K562 (cell line): ENCODE measurements at regions not wholly inside any gene's neighbourhood (a gene's known extent, or its start where the extent isn't known, plus 50 kb on each side); places are given as distances from the start of the nearest gene placed in this dataset.
"Not testable (repeated sequence)": the region's sequence is repeated elsewhere in the genome, so short reads cannot be mapped to it uniquely, and the experiment has no call there.

Experiments
- ATAC-seq: fragments of 200-7000 bp; cut with Tn5 transposase; 3 replicates; pipeline ENCODE4 v1.9.1; 2020; ENCODE audit warnings: moderate library complexity
- BruUV-seq: library from RNA; stranded (reverse); fragments of 400-500 nt; replicated peaks from 2 replicates; lab custom pipeline; 2021; lab: Mats Ljungman, UMichigan
- CTCF ChIA-PET: fragments of 300-600 bp; formaldehyde crosslinking; extraction: SDS; loops from one replicate; lab custom pipeline; 2021; ENCODE audit warnings: low intra/inter-chr PET ratio; lab: Yijun Ruan, JAX
- POLR2A ChIA-PET: fragments of 300-600, 350-650 bp; sonication (Branson Sonifier 250); formaldehyde crosslinking; extraction: SDS; loops from one replicate; lab custom pipeline; 2021; ENCODE audit warnings: antibody characterized with exemption, inconsistent platforms; lab: Yijun Ruan, JAX
- DNase-seq, 4 experiments: peaks; one replicate each; pipeline versions ENCODE4 v3.0.0 to v3.0.0-alpha.2; 2011 to 2018; ENCODE audit warnings: low spot score in 3 of 4, mixed read lengths in 3 of 4; ENCODE audit errors: extremely low read depth in 1 of 4
- FAIRE-seq: peaks from 2 replicates; lab custom pipeline; 2011; peaks lifted over from hg19 to GRCh38; lab: Jason Lieb, UNC
- H2AFZ ChIP-seq: 2 replicates; pipeline ENCODE4 v1.6.0; 2011; ENCODE audit warnings: low read depth, low read length, control low read depth, inconsistent platforms
- H3K27ac ChIP-seq: fragments of 200-600 bp; 3 replicates; pipeline ENCODE4 v1.8.0; 2011; ENCODE audit warnings: low read depth, mild to moderate bottlenecking, control low read depth, inconsistent platforms, low read length, moderate library complexity, mixed read lengths; ENCODE audit errors: extremely low read depth
- H3K27me3 ChIP-seq, 2 experiments: fragments of 300-600 bp in 1 of 2; 2 replicates in 1 of 2; 3 replicates in 1 of 2; pipeline versions ENCODE4 v1.6.0 to v1.8.0; 2011; ENCODE audit warnings: inconsistent platforms in 2 of 2, low read length in 2 of 2, mild to moderate bottlenecking in 1 of 2, mixed read lengths in 1 of 2, moderate library complexity in 1 of 2; ENCODE audit not compliant: control insufficient read depth in 2 of 2, insufficient read depth in 2 of 2
- H3K36me3 ChIP-seq: fragments of 300-600 bp; 3 replicates; pipeline ENCODE4 v1.8.0; 2011; ENCODE audit warnings: mild to moderate bottlenecking, low read length, inconsistent platforms; ENCODE audit not compliant: control insufficient read depth, insufficient read depth
- H3K4me1 ChIP-seq, 2 experiments: fragments of 200-600 bp in 1 of 2; replicated peaks in 1 of 2; 2 replicates in 1 of 2; 3 replicates in 1 of 2; pipeline versions ENCODE4 v1.5.1 to v1.8.0; 2011; ENCODE audit warnings: inconsistent platforms in 2 of 2, low read length in 2 of 2, mild to moderate bottlenecking in 1 of 2, mixed read lengths in 1 of 2, moderate library complexity in 1 of 2; ENCODE audit not compliant: control insufficient read depth in 2 of 2, insufficient read depth in 2 of 2
- H3K4me2 ChIP-seq: 2 replicates; pipeline ENCODE4 v1.6.1; 2011; ENCODE audit warnings: low read length, control low read depth, inconsistent platforms, mixed read lengths; ENCODE audit not compliant: insufficient read depth
- H3K4me3 ChIP-seq: fragments of 200-600 bp; sonication (generic), shearing (Covaris generic); 2 replicates; pipeline ENCODE4 v1.5.1; 2016; ENCODE audit warnings: control low read depth, inconsistent platforms
- H3K79me2 ChIP-seq: fragments of 200-600 bp; 3 replicates; pipeline ENCODE4 v1.8.0; 2011; ENCODE audit warnings: low read length, inconsistent platforms; ENCODE audit not compliant: control insufficient read depth, insufficient read depth
- H3K9ac ChIP-seq, 2 experiments: 2 replicates each; pipeline versions ENCODE4 v1.6.0 to v1.6.1; 2011; ENCODE audit warnings: low read depth in 2 of 2, low read length in 2 of 2, control low read depth in 1 of 2, inconsistent platforms in 1 of 2, mild to moderate bottlenecking in 1 of 2, mixed read lengths in 1 of 2; ENCODE audit not compliant: insufficient read depth in 1 of 2
- H3K9me1 ChIP-seq: one replicate; pipeline ENCODE4 v1.6.0; 2011; ENCODE audit warnings: inconsistent platforms, mild to moderate bottlenecking, low read length, moderate library complexity; ENCODE audit not compliant: control insufficient read depth, insufficient read depth
- H3K9me3 ChIP-seq: replicated peaks from 2 replicates; pipeline ENCODE4 v1.5.1; 2011; ENCODE audit warnings: low read depth, low read length, inconsistent platforms; ENCODE audit not compliant: control insufficient read depth, insufficient read depth
- H4K20me1 ChIP-seq: replicated peaks from 2 replicates; pipeline ENCODE4 v1.6.1; 2011; ENCODE audit warnings: low read length, inconsistent platforms, mixed read lengths; ENCODE audit not compliant: control insufficient read depth, insufficient read depth
- KLF1 ChIP-seq: fragments of 450-650 bp; IDR thresholded peaks from 2 replicates; pipeline ENCODE4 v1.6.1; 2016; ENCODE audit warnings: missing genetic modification characterization, missing compliant biosample characterization
- NR1H2 ChIP-seq: sonication (generic); formaldehyde crosslinking; IDR thresholded peaks from 2 replicates; pipeline ENCODE4 v1.4.0; 2020; ENCODE audit warnings: mild to moderate bottlenecking, missing genetic modification reagents
- ZNF165 ChIP-seq: fragments of 250-450 bp; sonication (Bioruptor Pico); IDR thresholded peaks from 2 replicates; pipeline ENCODE4 v1.4.0; 2020; ENCODE audit warnings: borderline replicate concordance
- ZNF583 ChIP-seq: fragments of 250-450 bp; sonication (Bioruptor Pico); IDR thresholded peaks from 2 replicates; pipeline ENCODE4 v1.4.0; 2020
- WGBS: fragments of 100-300 bp; shearing (Covaris generic); methylation state at CpG from one replicate; pipeline ENCODE4 v1.1.6; 2016; ENCODE audit warnings: low coverage, mixed read lengths; ENCODE audit not compliant: insufficient coverage; ENCODE audit errors: missing lambda C conversion rate; 5-methylcytosine and 5-hydroxymethylcytosine counted together
- in situ Hi-C: fragments of 300-500 bp; cut with MboI; formaldehyde crosslinking; loops from 4 replicates; pipeline ENCODE4 v1.15.0; 2018; ENCODE audit warnings: inconsistent platforms, mixed read lengths
- intact Hi-C: fragments of 100-400 bp; cut with micrococcal nuclease; formaldehyde crosslinking; loops from 2 replicates; pipeline ENCODE4 v1.14.2; 2022
- TF ChIP-seq, protein P1 (sequence below), 2 experiments: fragments of 450-650 bp; conservative IDR thresholded peaks; 2 replicates each; pipeline ENCODE4 v1.6.1; 2017; ENCODE audit warnings: mild to moderate bottlenecking in 2 of 2, moderate library complexity in 2 of 2
- TF ChIP-seq, protein P2 (sequence below): fragments of 250-450 bp; sonication (Bioruptor Pico); IDR thresholded peaks from 2 replicates; pipeline ENCODE4 v1.4.0; 2020; ENCODE audit warnings: mild to moderate bottlenecking, moderate library complexity, borderline replicate concordance
- TF ChIP-seq, protein P3 (sequence below): fragments of 250-450 bp; sonication (Bioruptor Pico); IDR thresholded peaks from 2 replicates; pipeline ENCODE4 v1.8.0; 2021; ENCODE audit warnings: borderline replicate concordance, mild to moderate bottlenecking, moderate library complexity; ENCODE audit not compliant: poor library complexity, severe bottlenecking

DNA sequence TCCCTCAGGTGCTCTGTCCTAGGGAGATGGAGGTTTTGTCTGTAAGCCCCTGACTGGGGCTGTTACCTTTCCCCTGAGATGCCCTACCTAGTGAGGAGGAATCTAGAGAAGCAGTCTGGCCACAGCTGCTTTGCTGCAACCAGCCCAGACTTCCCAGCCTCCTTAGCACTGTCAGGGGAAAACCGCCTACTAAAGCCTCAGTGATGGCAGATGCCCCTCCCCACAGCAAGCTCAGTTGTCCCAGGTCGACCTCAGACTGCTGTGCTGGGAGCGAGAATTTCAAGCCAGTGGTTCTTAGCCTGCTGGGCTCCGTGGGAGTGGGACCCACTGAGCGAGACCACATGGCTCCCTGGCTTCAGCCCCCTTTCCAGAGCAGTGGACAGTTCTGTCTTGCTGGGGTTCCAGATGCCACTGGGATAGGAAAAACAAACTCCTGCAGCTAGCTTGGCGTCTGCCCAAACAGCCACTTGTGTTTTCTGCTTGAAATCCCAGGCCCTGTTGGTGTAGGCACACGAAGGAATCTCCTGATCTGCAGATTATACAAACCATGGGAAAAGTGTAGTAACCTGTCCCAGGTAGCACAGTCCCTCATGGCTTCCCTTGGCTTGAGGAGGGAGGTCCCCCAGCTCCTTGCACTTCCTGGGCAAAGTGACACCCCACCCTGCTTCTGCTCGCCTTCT is 146.4 kb upstream of the PROKR2 start:
- CTCF ChIA-PET, result no interaction called here
- BruUV-seq, result no TSS peak

DNA sequence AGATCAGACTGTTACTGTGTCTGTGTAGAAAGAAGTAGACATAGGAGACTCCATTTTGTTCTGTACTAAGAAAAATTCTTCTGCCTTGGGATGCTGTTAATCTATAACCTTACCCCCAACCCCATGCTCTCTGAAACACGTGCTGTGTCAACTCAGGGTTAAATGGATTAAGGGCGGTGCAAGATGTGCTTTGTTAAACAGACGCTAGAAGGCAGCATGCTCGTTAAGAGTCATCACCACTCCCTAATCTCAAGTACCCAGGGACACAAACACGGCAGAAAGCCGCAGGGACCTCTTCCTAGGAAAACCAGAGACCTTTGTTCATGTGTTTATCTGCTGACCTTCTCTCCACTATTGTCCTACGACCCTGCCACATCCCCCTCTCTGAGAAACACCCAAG is 137.0 kb upstream of the PROKR2 start:
- H4K20me1 ChIP-seq, in situ Hi-C loops, H3K4me1 ChIP-seq, H3K79me2 ChIP-seq, H3K9me3 ChIP-seq, POLR2A ChIA-PET, H2AFZ ChIP-seq, ATAC-seq, CTCF ChIA-PET, DNase-seq, H3K36me3 ChIP-seq, H3K27ac ChIP-seq, intact Hi-C loops, H3K4me2 ChIP-seq, H3K9ac ChIP-seq, H3K4me3 ChIP-seq, H3K27me3 ChIP-seq, FAIRE-seq, H3K9me1 ChIP-seq, BruUV-seq: not testable (repeated sequence)
- WGBS, result 0% methylated on average over 5 of the region's 7 CpGs

More for the DNA sequence above, 146.4 kb upstream of the PROKR2 start:
- Histone ChIP-seq H3K36me3 (no peaks in the 10 kb centered on the region), H3K79me2 (no peaks in the 10 kb centered on the region), H3K27ac (no peak overlapping the region), H2AFZ (no peak overlapping the region)
- ATAC-seq, result no peak
- intact Hi-C loops, result no loop called here
- POLR2A ChIA-PET, result no interaction called here
- TF ChIP-seq, protein P1, sequence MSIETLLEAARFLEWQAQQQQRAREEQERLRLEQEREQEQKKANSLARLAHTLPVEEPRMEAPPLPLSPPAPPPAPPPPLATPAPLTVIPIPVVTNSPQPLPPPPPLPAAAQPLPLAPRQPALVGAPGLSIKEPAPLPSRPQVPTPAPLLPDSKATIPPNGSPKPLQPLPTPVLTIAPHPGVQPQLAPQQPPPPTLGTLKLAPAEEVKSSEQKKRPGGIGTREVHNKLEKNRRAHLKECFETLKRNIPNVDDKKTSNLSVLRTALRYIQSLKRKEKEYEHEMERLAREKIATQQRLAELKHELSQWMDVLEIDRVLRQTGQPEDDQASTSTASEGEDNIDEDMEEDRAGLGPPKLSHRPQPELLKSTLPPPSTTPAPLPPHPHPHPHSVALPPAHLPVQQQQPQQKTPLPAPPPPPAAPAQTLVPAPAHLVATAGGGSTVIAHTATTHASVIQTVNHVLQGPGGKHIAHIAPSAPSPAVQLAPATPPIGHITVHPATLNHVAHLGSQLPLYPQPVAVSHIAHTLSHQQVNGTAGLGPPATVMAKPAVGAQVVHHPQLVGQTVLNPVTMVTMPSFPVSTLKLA (conservative IDR thresholded peaks at IDR 0.05), result no peak
- TF ChIP-seq NR1H2 (CRISPR knock-in tag), result no peak
- TF ChIP-seq, protein P2, sequence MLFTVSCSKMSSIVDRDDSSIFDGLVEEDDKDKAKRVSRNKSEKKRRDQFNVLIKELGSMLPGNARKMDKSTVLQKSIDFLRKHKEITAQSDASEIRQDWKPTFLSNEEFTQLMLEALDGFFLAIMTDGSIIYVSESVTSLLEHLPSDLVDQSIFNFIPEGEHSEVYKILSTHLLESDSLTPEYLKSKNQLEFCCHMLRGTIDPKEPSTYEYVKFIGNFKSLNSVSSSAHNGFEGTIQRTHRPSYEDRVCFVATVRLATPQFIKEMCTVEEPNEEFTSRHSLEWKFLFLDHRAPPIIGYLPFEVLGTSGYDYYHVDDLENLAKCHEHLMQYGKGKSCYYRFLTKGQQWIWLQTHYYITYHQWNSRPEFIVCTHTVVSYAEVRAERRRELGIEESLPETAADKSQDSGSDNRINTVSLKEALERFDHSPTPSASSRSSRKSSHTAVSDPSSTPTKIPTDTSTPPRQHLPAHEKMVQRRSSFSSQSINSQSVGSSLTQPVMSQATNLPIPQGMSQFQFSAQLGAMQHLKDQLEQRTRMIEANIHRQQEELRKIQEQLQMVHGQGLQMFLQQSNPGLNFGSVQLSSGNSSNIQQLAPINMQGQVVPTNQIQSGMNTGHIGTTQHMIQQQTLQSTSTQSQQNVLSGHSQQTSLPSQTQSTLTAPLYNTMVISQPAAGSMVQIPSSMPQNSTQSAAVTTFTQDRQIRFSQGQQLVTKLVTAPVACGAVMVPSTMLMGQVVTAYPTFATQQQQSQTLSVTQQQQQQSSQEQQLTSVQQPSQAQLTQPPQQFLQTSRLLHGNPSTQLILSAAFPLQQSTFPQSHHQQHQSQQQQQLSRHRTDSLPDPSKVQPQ, result no peak
- TF ChIP-seq ZNF583 (CRISPR knock-in tag), result no peak
- TF ChIP-seq, protein P3, sequence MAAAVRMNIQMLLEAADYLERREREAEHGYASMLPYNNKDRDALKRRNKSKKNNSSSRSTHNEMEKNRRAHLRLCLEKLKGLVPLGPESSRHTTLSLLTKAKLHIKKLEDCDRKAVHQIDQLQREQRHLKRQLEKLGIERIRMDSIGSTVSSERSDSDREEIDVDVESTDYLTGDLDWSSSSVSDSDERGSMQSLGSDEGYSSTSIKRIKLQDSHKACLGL (CRISPR knock-in tag), result no peak
- no peak for TF ChIP-seq ZNF165 (CRISPR knock-in tag)
- no peak for TF ChIP-seq KLF1 (tag)
- TF ChIP-seq, all 486 proteins: peak for 0
- Histone ChIP-seq H3K4me2 (no peak overlapping the region), H3K27me3 (peaks cover 0 to 9% of the 10 kb centered on the region in 2 experiments; a peak in 2 of 5 replicates), H4K20me1 (no peaks in the 10 kb centered on the region), H3K9me1 (no peaks in the 10 kb centered on the region), H3K9me3 (no peaks in the 10 kb centered on the region), H3K9ac (no peak overlapping the region), H3K4me3 (no peak overlapping the region), H3K4me1 (peaks cover 0 to 4% of the 10 kb centered on the region in 2 experiments; a peak in 1 of 5 replicates)
- 2% methylated on average over 6 of the region's 8 CpGs for WGBS
- FAIRE-seq, result no peak
- DNase-seq, result no peak
- in situ Hi-C loops, result no loop called here
